GM12865 (cell line): ENCODE measurements at regions not wholly inside any gene's neighbourhood (a gene's known extent, or its start where the extent isn't known, plus 50 kb on each side); places are given as distances from the start of the nearest gene placed in this dataset.

Source experiments
- DNase-seq: peaks from one replicate; pipeline ENCODE4 v3.0.0; 2010; ENCODE audit warnings: low read depth
- H3K4me3 ChIP-seq: 2 replicates; pipeline ENCODE4 v1.5.1; 2011; ENCODE audit warnings: mild to moderate bottlenecking, low read depth, low read length, control low read depth
- CTCF ChIP-seq: IDR thresholded peaks from 2 replicates; pipeline ENCODE4 v1.5.1; 2011; ENCODE audit warnings: low read length, control low read depth, low read depth, inconsistent platforms; ENCODE audit not compliant: insufficient read depth; ENCODE audit errors: missing control alignments

GRCh38 chr5:157920828-157921170 lies 61.9 kb upstream of the CLINT1 start:
- no peak for DNase-seq
- no peak for TF ChIP-seq CTCF
- H3K4me3 ChIP-seq = no peak overlapping the region

- no peak overlapping the region for H3K4me3 ChIP-seq
- TF ChIP-seq CTCF = no peak
- DNase-seq = no peak
These were observed 60.1 kb upstream of the CLINT1 start for GRCh38 chr5:157918811-157919742.

- peak; percentile 78 for DNase-seq
- H3K4me3 ChIP-seq = no peak overlapping the region
- peak; percentile 62 for TF ChIP-seq CTCF
These were observed 59.2 kb upstream of the CLINT1 start for GRCh38 chr5:157917899-157918809.

- no peak for DNase-seq
- no peak for TF ChIP-seq CTCF
- no peak overlapping the region for H3K4me3 ChIP-seq
These were observed 58.5 kb upstream of the CLINT1 start for GRCh38 chr5:157917491-157917890.

- TF ChIP-seq CTCF = no peak
- H3K4me3 ChIP-seq = no peak overlapping the region
- no peak for DNase-seq
These were observed 56.7 kb upstream of the CLINT1 start for GRCh38 chr5:157915638-157916037.

- no peak for TF ChIP-seq CTCF
- H3K4me3 ChIP-seq = no peak overlapping the region
- DNase-seq = no peak
These were observed 55.3 kb upstream of the CLINT1 start for GRCh38 chr5:157914151-157914788.
